H9 (cell line): ENCODE measurements at regions not wholly inside any gene's neighbourhood (a gene's known extent, or its start where the extent isn't known, plus 50 kb on each side); places are given as distances from the start of the nearest gene placed in this dataset.

Experiments used
- DNase-seq: peaks from one replicate; pipeline ENCODE4 v3.0.0-alpha.2; 2017
- H2AFZ ChIP-seq: one replicate; pipeline ENCODE4 v1.6.1; 2013; ENCODE audit warnings: mild to moderate bottlenecking, low read length, control low read depth, moderate library complexity
- H2AK5ac ChIP-seq: 2 replicates; pipeline ENCODE4 v1.6.1; 2013; ENCODE audit warnings: low read length, control low read depth, mixed read lengths; ENCODE audit not compliant: insufficient read length
- H2BK120ac ChIP-seq: one replicate; pipeline ENCODE4 v1.6.1; 2013; ENCODE audit warnings: low read depth, mild to moderate bottlenecking, low read length, control low read depth, inconsistent platforms; ENCODE audit not compliant: poor library complexity, severe bottlenecking
- H2BK12ac ChIP-seq: 2 replicates; pipeline ENCODE4 v1.6.1; 2013; ENCODE audit warnings: low read length, control low read depth, mixed read lengths, low read depth; ENCODE audit not compliant: insufficient read length
- H2BK15ac ChIP-seq: 2 replicates; pipeline ENCODE4 v1.6.1; 2013; ENCODE audit warnings: low read depth, low read length, control low read depth
- H2BK20ac ChIP-seq: one replicate; pipeline ENCODE4 v1.6.1; 2013; ENCODE audit warnings: low read depth, mild to moderate bottlenecking, low read length, control low read depth, inconsistent platforms; ENCODE audit not compliant: poor library complexity, severe bottlenecking
- H2BK5ac ChIP-seq: 2 replicates; pipeline ENCODE4 v1.6.1; 2013; ENCODE audit warnings: low read length, control low read depth, mixed read lengths; ENCODE audit not compliant: insufficient read length
- H3K14ac ChIP-seq: 2 replicates; pipeline ENCODE4 v1.6.1; 2013; ENCODE audit warnings: low read length, control low read depth; ENCODE audit not compliant: insufficient read depth
- H3K18ac ChIP-seq: 2 replicates; pipeline ENCODE4 v1.6.1; 2013; ENCODE audit warnings: low read depth, mild to moderate bottlenecking, mixed read lengths, low read length, control low read depth; ENCODE audit not compliant: insufficient read length
- H3K23ac ChIP-seq: 2 replicates; pipeline ENCODE4 v1.6.1; 2013; ENCODE audit warnings: low read length, control low read depth, mixed read lengths, low read depth; ENCODE audit not compliant: insufficient read length
- H3K23me2 ChIP-seq: 2 replicates; pipeline ENCODE4 v1.6.1; 2013; ENCODE audit warnings: low read depth, mild to moderate bottlenecking, mixed read lengths, low read length, control low read depth; ENCODE audit not compliant: insufficient read length, poor library complexity, severe bottlenecking
- H3K27ac ChIP-seq: 2 replicates; pipeline ENCODE4 v1.5.1; 2013; ENCODE audit warnings: low read length, control low read depth, mixed read lengths, low read depth; ENCODE audit not compliant: insufficient read length
- H3K27me3 ChIP-seq: 2 replicates; pipeline ENCODE4 v1.6.1; 2013; ENCODE audit warnings: low read length, control low read depth, inconsistent platforms; ENCODE audit not compliant: insufficient read depth
- H3K4ac ChIP-seq: 2 replicates; pipeline ENCODE4 v1.6.1; 2013; ENCODE audit warnings: low read depth, mild to moderate bottlenecking, control low read depth, inconsistent platforms, low read length, moderate library complexity
- H3K4me1 ChIP-seq: 2 replicates; pipeline ENCODE4 v1.6.1; 2013; ENCODE audit warnings: low read length, control low read depth, inconsistent platforms; ENCODE audit not compliant: insufficient read depth
- H3K4me2 ChIP-seq: 2 replicates; pipeline ENCODE4 v1.6.1; 2013; ENCODE audit warnings: low read length, control low read depth, mixed read lengths; ENCODE audit not compliant: insufficient read length, insufficient read depth
- H3K56ac ChIP-seq: 2 replicates; pipeline ENCODE4 v1.6.1; 2013; ENCODE audit warnings: low read depth, mild to moderate bottlenecking, mixed read lengths, low read length, control low read depth; ENCODE audit not compliant: insufficient read length
- H3K79me1 ChIP-seq: 2 replicates; pipeline ENCODE4 v1.6.1; 2013; ENCODE audit warnings: low read depth, mild to moderate bottlenecking, moderate library complexity, low read length, control low read depth, inconsistent platforms; ENCODE audit not compliant: insufficient read depth, poor library complexity, severe bottlenecking
- H3K79me2 ChIP-seq: 2 replicates; pipeline ENCODE4 v1.6.1; 2013; ENCODE audit warnings: low read length, control low read depth, inconsistent platforms; ENCODE audit not compliant: insufficient read depth
- H3K9ac ChIP-seq: 2 replicates; pipeline ENCODE4 v1.6.1; 2013; ENCODE audit warnings: low read length, control low read depth, mixed read lengths; ENCODE audit not compliant: insufficient read length; ENCODE audit errors: extremely low read depth
- H3K9me3 ChIP-seq: one replicate; pipeline ENCODE4 v1.6.1; 2013; ENCODE audit warnings: low read depth, low read length, inconsistent platforms; ENCODE audit not compliant: control insufficient read depth
- H3T11ph ChIP-seq: one replicate; pipeline ENCODE4 v1.6.1; 2013; ENCODE audit warnings: mild to moderate bottlenecking, low read length, control low read depth, inconsistent platforms
- H4K20me1 ChIP-seq: one replicate; pipeline ENCODE4 v1.6.1; 2013; ENCODE audit not compliant: control insufficient read depth, insufficient read length, insufficient read depth
- H4K5ac ChIP-seq: 2 replicates; pipeline ENCODE4 v1.6.1; 2013; ENCODE audit warnings: low read depth, mild to moderate bottlenecking, mixed read lengths, low read length, control low read depth; ENCODE audit not compliant: insufficient read length
- H4K8ac ChIP-seq: replicated peaks from 2 replicates; pipeline ENCODE4 v1.6.1; 2013; ENCODE audit warnings: low read length, control low read depth, mixed read lengths, low read depth; ENCODE audit not compliant: insufficient read length
- H4K91ac ChIP-seq: 2 replicates; pipeline ENCODE4 v1.6.1; 2013; ENCODE audit warnings: low read depth, mild to moderate bottlenecking, moderate library complexity, mixed read lengths, low read length, control low read depth; ENCODE audit not compliant: insufficient read length
- H3K27ac Mint-ChIP-seq, 3 experiments: 2 replicates in 2 of 3; 3 replicates in 1 of 3; pipeline ENCODE4 v1.8.0; 2020 to 2021; ENCODE audit warnings: mixed read lengths in 3 of 3, mild to moderate bottlenecking in 1 of 3, moderate library complexity in 1 of 3
- H3K27me3 Mint-ChIP-seq: 2 replicates; pipeline ENCODE4 v1.8.0; 2021; ENCODE audit warnings: low read depth, mild to moderate bottlenecking, moderate library complexity, mixed read lengths
- H3K36me3 Mint-ChIP-seq, 3 experiments: 2 replicates in 2 of 3; 3 replicates in 1 of 3; pipeline ENCODE4 v1.8.0; 2020 to 2021; ENCODE audit warnings: low read depth in 3 of 3, mixed read lengths in 3 of 3; ENCODE audit not compliant: insufficient read depth in 1 of 3
- H3K4me1 Mint-ChIP-seq, 2 experiments: 2 replicates each; pipeline ENCODE4 v1.8.0; 2020; ENCODE audit warnings: mixed read lengths in 2 of 2
- H3K4me3 Mint-ChIP-seq, 2 experiments: 2 replicates in 1 of 2; 3 replicates in 1 of 2; pipeline ENCODE4 v1.8.0; 2020 to 2021; ENCODE audit warnings: mild to moderate bottlenecking in 2 of 2, mixed read lengths in 2 of 2, moderate library complexity in 1 of 2
- H3K9me3 Mint-ChIP-seq, 2 experiments: 2 replicates in 1 of 2; 3 replicates in 1 of 2; pipeline ENCODE4 v1.8.0; 2020; ENCODE audit warnings: mild to moderate bottlenecking in 2 of 2, mixed read lengths in 2 of 2, moderate library complexity in 1 of 2
- WGBS: extraction: QIAGEN DNeasy Blood & Tissue Kit; methylation state at CpG from one replicate; pipeline ENCODE4 v1.1.7; 2013; ENCODE audit warnings: missing lambda C conversion rate, low lambda C conversion rate, mixed read lengths; ENCODE audit not compliant: insufficient read length; ENCODE audit errors: extremely low coverage; 5-methylcytosine and 5-hydroxymethylcytosine counted together
- TF ChIP-seq, protein P1 (sequence below): fragments of 200-600 bp; sonication (generic); conservative IDR thresholded peaks from 3 replicates; pipeline ENCODE4 v1.8.0; 2021; ENCODE audit warnings: antibody characterized with exemption, mild to moderate bottlenecking

DNA sequence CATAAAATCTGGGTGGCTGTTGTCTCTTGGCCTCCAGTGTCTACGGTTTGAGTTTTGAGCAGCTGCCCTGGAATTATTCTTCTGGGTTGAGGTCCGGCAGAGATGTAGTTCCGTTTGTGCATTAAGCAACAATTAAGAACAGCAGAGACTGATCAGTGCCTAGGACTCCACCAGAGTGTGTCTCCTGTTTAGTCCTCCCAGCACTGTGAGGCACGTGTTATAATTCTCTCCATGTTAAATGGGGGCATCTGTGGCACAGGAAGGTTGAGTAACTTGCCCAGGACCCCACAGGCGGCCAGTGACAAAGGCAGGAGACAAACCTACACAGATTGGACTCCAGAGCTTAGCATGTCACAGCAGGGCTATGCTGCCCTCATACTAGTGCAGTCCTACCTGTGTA is 225.1 kb downstream of the CBLN1 start:
- Histone ChIP-seq H2BK20ac (no peak overlapping the region), H3K79me2 (no peaks in the 10 kb centered on the region), H3K27ac (no peak overlapping the region), H2BK120ac (no peak overlapping the region), H2AFZ (no peak overlapping the region), H3K79me1 (no peaks in the 10 kb centered on the region), H3T11ph (no peak overlapping the region), H2BK15ac (no peak overlapping the region), H4K8ac (no peak overlapping the region), H3K9me3 (no peaks in the 10 kb centered on the region), H3K9ac (no peak overlapping the region), H3K56ac (no peak overlapping the region), H3K4me2 (no peak overlapping the region), H4K5ac (no peak overlapping the region), H2AK5ac (no peak overlapping the region), H4K20me1 (no peaks in the 10 kb centered on the region), H3K4me1 (peaks cover 6% of the 10 kb centered on the region; the same call in 1 of the 2 replicates), H3K27me3 (no peaks in the 10 kb centered on the region), H3K14ac (no peak overlapping the region), H3K23ac (no peak overlapping the region), H3K23me2 (no peaks in the 10 kb centered on the region), H3K18ac (no peak overlapping the region), H4K91ac (no peak overlapping the region), H2BK5ac (no peak overlapping the region), H2BK12ac (no peak overlapping the region), H3K4ac (no peak overlapping the region)
- Mint-ChIP-seq H3K36me3 (no peaks in the 10 kb centered on the region), H3K9me3 (no peaks in the 10 kb centered on the region), H3K27ac (no peak overlapping the region), H3K4me1 (peaks cover 18 to 27% of the 10 kb centered on the region in 2 experiments), H3K4me3 (no peak overlapping the region), H3K27me3 (no peaks in the 10 kb centered on the region)
- WGBS = no CpG with 5 or more reads among the region's 5 CpGs
- TF ChIP-seq, protein P1, sequence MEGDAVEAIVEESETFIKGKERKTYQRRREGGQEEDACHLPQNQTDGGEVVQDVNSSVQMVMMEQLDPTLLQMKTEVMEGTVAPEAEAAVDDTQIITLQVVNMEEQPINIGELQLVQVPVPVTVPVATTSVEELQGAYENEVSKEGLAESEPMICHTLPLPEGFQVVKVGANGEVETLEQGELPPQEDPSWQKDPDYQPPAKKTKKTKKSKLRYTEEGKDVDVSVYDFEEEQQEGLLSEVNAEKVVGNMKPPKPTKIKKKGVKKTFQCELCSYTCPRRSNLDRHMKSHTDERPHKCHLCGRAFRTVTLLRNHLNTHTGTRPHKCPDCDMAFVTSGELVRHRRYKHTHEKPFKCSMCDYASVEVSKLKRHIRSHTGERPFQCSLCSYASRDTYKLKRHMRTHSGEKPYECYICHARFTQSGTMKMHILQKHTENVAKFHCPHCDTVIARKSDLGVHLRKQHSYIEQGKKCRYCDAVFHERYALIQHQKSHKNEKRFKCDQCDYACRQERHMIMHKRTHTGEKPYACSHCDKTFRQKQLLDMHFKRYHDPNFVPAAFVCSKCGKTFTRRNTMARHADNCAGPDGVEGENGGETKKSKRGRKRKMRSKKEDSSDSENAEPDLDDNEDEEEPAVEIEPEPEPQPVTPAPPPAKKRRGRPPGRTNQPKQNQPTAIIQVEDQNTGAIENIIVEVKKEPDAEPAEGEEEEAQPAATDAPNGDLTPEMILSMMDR = no peak
- DNase-seq = no peak
